Neural cell (in vitro differentiated cells): ENCODE measurements at regions not wholly inside any gene's neighbourhood (a gene's known extent, or its start where the extent isn't known, plus 50 kb on each side); places are given as distances from the start of the nearest gene placed in this dataset.

Source experiments
- CTCF ChIP-seq: fragments of 450-650 bp; IDR thresholded peaks from 2 replicates; pipeline ENCODE4 v1.5.1; 2014; ENCODE audit warnings: antibody characterized with exemption, mild to moderate bottlenecking, moderate library complexity; ENCODE audit not compliant: poor library complexity, severe bottlenecking
- EP300 ChIP-seq: fragments of 450-650 bp; conservative IDR thresholded peaks from 2 replicates; pipeline ENCODE4 v1.6.1; 2014; ENCODE audit warnings: antibody characterized with exemption, mild to moderate bottlenecking, moderate library complexity; ENCODE audit not compliant: poor library complexity, severe bottlenecking
- EZH2 ChIP-seq: fragments of 200-600, 300-800 bp; shearing (Covaris generic), sonication (generic); IDR thresholded peaks from 2 replicates; pipeline ENCODE4 v1.6.1; 2014; ENCODE audit warnings: antibody characterized with exemption, low read length, borderline replicate concordance, mild to moderate bottlenecking; ENCODE audit not compliant: insufficient read depth, poor library complexity, severe bottlenecking
- POLR2AphosphoS5 ChIP-seq: IDR thresholded peaks from 2 replicates; pipeline ENCODE4 v1.6.1; 2012
- RAD21 ChIP-seq: fragments of 450-650 bp; conservative IDR thresholded peaks from 2 replicates; pipeline ENCODE4 v1.6.1; 2014; ENCODE audit warnings: antibody characterized with exemption, mild to moderate bottlenecking, moderate library complexity
- TAF1 ChIP-seq: IDR thresholded peaks from 2 replicates; pipeline ENCODE4 v1.6.1; 2012; ENCODE audit warnings: low read depth

- TF ChIP-seq CTCF (no peak), EZH2 (no peak), TAF1 (no peak), POLR2AphosphoS5 (no peak), RAD21 (no peak), EP300 (no peak)
Observed at GRCh38 chr1:211886551-211886950, 56.0 kb upstream of the LPGAT1 start.
